ENCODE measurements at regions not wholly inside any gene's neighbourhood (a gene's known extent, or its start where the extent isn't known, plus 50 kb on each side); places are given as distances from the start of the nearest gene placed in this dataset.
"Not testable (repeated sequence)": the region's sequence is repeated elsewhere in the genome, so short reads cannot be mapped to it uniquely, and the experiment has no call there.

DNA sequence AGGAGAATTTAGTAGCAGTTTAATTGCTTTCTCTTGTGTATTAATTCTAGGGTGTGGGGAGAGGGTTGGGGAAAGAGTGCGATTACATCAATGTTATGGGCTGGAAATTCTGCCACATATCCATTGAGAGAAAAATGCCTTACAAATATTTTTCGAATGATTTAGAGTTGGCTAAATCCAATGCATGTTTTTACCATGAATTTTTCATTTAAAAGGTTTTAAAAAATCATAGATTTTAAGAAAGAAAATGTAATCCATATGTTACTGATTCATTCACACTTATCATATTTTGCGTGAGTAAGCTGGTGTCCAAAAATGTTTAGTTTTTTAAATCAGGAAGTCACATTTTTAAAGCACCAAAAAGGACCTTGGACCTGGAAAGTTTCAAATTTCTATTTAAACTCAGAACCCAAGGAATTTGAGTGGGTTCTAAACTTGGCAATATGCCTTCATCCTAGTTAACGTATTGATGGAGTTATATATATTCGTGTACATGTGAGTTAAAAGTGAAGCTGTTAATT is 627.4 kb upstream of the CITED2 start:
- no peak for DNase-seq (ENCODE audit: low read depth, low spot score)

DNA sequence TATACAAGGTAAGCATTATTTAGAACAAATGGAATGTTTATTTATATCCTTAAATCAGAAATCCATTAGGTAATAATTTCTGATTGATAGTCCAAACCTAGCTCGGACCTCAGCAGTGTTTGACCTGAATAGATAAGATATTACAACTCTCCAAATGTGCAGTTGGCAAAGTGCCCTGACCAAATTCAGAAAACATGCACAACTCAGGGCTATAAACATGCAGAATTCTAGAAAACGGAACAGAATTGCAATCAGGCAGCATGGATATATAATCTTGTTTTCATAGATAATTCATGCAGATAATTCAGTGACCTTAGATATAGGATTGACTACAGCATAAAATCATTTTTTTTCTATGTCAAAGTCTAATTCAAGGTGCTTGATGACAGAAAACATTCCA is 626.6 kb upstream of the CITED2 start:
- no peak for DNase-seq (ENCODE audit: low read depth, low spot score)

- not testable (repeated sequence) for DNase-seq (ENCODE audit: low read depth, low spot score)
These were observed 625.2 kb upstream of the CITED2 start for GRCh38 chr6:139999661-140000060.

DNA sequence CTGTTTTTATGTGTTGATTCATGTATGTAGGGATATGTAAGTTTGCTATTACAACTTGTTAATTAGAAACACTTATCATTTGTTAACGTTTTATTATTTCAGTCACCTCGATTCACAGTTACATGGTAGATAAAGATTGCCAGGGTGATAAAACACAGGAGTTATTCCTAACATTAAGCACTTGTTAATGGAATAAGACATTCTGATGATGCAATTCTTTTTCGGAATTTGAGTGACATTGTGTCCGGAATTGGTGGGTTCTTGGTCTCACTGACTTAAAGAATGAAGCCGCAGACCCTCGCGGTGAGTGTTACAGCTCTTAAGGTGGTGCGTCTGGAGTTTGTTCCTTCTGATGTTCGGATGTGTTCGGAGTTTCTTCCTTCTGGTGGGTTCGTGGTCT is 624.0 kb upstream of the CITED2 start:
- DNase-seq (ENCODE audit: low read depth, low spot score), result not testable (repeated sequence)

DNA sequence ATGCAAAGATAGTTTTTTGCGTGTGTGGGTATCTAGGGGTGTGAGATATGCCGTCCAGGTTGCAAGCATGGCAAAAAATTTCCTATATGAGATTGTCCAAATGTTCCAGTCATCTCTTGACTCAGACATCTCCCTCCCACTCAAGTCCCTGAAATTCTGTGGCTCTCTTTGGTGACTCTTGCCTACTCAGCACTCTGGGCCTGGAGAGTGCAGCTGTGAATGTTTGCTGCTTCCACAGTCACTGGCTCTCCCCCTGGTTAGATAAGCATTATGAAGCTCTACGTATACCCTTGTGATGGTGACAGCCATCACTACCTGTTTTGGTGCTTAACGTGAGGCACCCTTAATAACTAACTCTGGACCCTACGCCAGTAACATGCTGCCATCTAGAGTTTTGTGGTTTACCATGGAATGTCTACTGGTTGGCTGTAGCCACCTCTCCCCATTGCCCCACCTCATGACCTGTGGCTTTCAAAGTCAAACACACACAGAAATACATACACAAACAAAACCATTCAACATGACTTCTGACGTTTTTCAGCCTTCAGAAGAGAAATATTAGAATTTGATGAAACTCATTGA is 621.9 kb upstream of the CITED2 start:
- no peak for DNase-seq (ENCODE audit: low read depth, low spot score)

GRCh38 chr6:139994998-139995397 is 620.5 kb upstream of the CITED2 start:
- no peak for DNase-seq (ENCODE audit: low read depth, low spot score)

- DNase-seq (ENCODE audit: low read depth, low spot score), result no peak
These were observed 616.5 kb upstream of the CITED2 start for GRCh38 chr6:139990856-139991465.

- no peak for DNase-seq (ENCODE audit: low read depth, low spot score)
These were observed 615.7 kb upstream of the CITED2 start for GRCh38 chr6:139990026-139990686.

DNA sequence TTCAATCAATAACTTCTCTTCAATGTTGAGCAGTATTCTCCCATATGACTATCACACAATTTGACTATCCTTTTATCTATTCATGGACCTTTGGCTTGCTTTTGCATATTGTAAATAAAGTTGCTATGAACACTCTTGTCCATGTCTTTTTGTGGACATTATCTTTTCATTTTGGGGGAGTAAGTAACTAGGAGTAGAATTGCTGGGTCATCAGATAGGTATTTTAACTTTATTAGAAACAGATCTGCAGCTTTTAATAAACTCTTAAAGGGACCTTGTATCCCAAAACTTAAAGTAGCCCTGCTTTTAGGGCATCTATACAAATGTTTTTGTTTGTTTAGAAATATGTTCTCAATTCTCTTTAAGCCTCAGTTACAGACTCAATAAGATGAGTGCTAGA is 614.2 kb upstream of the CITED2 start:
- no peak for DNase-seq (ENCODE audit: low read depth, low spot score)

DNA sequence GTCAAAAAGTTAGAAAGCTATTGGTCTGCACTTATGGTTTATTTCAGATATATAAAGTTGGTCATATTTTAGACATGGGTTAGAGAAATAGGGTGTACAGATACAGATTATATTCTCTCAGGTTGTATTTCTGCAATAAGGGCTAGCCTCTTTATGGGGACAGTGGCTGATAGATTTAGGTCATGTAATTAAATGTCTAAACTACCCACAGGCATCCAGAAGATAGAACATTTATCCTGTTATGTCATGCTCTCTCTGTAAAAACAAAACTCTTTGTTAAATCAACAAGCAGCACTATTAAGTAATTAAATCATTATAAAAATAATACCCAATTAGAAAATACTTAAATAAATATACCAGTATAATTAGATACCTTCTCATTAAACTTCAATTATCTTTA is 612.6 kb upstream of the CITED2 start:
- no peak for DNase-seq (ENCODE audit: low read depth, low spot score)

DNA sequence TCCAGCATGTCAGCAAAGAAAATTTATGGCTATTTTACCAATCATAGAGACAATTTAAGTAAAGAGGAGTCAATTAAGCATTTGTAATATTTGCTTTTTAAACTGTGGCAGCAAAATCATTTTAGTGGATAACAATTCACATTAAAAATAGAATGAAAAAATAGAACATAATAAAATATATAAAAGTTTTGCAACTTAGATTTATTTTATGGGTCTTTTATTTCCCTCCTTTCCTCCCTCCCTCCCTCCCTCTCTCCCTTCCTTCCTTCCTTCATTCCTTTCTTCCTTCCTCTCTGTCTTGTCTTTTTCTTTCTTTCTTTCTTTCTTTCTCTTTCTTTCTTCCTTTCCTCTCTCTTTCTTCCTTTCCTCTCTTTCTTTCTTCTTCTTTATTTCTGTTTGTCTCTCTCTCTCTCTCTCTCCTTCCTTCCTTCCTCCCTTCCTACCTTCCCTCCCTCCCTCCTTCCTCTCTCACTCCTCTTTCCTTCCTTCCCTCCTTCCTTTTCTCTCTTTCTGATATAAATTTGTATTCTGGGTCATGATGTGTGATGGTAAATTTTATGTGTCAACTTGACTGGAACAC is 610.9 kb upstream of the CITED2 start:
- DNase-seq (ENCODE audit: low read depth, low spot score), result no peak

- DNase-seq (ENCODE audit: low read depth, low spot score), result no peak
These were observed 609.9 kb upstream of the CITED2 start for GRCh38 chr6:139984317-139984716.

DNA sequence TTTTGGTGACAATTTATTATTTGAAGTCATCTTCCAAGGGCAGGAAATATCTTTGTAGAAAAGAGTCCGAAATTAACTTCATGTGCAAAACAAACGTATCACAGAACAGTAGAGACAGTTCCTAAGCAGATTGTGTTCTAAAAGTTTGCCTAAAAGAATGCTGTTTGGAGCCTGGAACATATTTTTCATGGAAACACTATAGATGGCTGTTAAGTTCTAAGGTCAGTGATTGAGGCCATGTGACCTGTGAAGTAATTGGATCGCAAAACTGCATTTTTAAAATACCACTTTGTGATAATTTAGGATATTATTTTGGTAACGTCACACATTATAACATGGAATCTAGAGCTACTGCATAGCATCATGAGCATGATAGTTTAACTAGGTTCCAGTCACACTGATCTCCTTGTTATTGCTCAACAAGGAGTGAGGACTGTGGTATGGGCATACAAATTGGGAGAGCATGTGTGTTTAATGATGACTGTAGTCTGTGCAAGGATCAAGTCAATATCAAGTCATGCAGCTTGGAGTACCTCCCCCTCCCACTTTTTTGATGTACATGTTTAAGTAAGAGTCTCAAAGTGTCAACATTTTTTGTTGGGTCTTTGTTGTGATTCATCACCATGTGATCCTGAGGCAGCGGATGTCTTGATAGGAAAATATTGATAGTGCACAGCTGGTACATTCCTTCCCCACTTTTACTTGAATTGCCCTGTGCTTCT is 609.3 kb upstream of the CITED2 start:
- no peak for DNase-seq (ENCODE audit: low read depth, low spot score)

DNA sequence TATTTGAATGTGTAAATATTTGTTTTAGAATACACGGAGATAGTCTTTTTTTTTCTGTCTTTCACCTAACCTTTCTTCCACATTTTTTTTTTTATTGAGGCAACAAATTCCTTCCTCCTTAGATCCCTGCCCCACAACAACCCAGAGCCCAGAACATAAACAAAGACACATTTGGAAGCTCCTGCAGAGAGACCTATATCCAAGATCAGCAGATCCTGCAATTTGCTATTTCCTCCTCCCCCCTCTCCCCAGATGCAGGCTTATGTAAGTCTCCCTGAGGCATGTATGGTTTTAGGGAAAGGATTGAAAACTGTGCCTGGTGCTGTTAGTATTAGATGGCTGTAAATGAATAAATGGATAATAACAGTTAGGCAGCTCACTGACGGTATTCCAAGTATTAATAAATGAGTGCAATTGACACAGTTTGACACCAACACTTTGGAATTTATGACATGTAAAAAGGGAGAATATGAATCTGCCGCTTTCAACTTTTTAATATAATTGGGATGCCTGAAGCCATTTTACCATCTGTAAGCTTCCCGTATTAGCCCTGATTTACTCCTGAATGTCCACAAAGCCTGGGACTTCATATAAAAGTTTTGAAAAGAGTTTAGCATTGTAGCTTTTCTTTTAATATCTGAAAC is 608.3 kb upstream of the CITED2 start:
- peak; percentile 83 for DNase-seq (ENCODE audit: low read depth, low spot score)

GRCh38 chr6:139982195-139982594 is 607.7 kb upstream of the CITED2 start:
- DNase-seq (ENCODE audit: low read depth, low spot score), result no peak

DNA sequence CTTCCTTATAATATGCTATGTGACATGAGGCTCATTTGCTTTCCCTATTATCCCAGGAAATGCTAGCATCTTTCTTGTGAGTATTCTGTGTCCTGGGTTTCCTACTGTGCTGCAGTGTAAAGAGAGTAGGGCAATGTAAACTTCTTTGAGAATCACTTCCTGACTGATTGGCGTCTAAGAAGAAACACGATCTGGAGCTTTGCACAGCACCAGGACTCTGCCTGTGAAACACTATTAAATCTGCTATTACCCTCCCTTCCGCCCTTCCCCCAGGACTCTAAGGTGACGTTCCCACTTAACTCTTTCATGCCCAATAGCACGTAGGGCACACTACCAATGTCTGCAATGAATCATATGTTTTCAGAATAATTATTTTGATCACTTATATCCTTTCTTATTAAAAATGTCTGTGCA is 607.3 kb upstream of the CITED2 start:
- peak; percentile 79 for DNase-seq (ENCODE audit: low read depth, low spot score)

- no peak for DNase-seq (ENCODE audit: low read depth, low spot score)
These were observed 606.7 kb upstream of the CITED2 start for GRCh38 chr6:139981066-139981624.

- peak; percentile 85 for DNase-seq (ENCODE audit: low read depth, low spot score)
These were observed 606.2 kb upstream of the CITED2 start for GRCh38 chr6:139980631-139981030.

DNA sequence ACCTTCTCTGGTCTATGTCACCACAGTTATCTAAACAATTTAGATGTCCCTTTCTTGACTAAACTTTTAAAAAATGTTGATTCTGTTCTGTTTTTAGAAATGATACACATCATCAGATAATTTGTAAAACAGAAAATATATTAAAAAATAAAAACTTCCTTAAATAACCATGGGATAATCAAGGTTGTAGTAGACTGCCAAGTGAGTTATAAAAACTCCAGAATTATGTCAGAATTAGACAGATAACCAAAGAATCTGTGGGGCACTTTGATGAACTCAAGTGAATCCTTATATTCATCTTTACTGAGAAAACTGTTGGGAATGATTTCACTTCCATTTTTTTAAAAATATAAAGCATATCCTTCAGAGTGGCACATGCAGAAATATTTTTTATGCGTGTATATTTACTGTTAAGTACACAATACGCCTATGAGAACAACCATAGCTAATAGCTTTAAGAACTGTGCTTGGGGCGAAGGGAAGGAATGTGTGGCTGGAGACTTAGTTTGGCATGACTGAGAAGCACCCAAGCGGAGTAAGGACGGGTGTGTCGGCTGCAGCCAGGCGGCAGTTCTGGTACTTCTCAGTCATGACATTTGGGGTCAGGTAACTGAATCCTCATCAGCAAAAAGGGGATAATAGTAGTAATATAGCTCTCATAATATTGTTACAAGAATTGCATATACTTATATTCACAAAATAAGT is 604.7 kb upstream of the CITED2 start:
- DNase-seq (ENCODE audit: low read depth, low spot score), result no peak

- DNase-seq (ENCODE audit: low read depth, low spot score), result no peak
These were observed 603.5 kb upstream of the CITED2 start for GRCh38 chr6:139977887-139978332.

All from smooth muscle cell of the brain vasculature (primary cell).